ENCODE measurements at regions not wholly inside any gene's neighbourhood (a gene's known extent, or its start where the extent isn't known, plus 50 kb on each side); places are given as distances from the start of the nearest gene placed in this dataset.
A peak's percentile ranks its signal among the peaks of the same experiment; 100 is the strongest.
"Not testable (repeated sequence)": the region's sequence is repeated elsewhere in the genome, so short reads cannot be mapped to it uniquely, and the experiment has no call there.

GRCh38 chr3:144652573-144652972 is 681.0 kb downstream of the DIPK2A start:
- DNase-seq = no peak

- DNase-seq = no peak
Observed at GRCh38 chr3:144655423-144655822, 683.8 kb downstream of the DIPK2A start.

GRCh38 chr3:144660186-144660585 is 688.6 kb downstream of the DIPK2A start:
- DNase-seq = no peak

GRCh38 chr3:144662729-144663128 is 691.1 kb downstream of the DIPK2A start:
- DNase-seq = no peak

GRCh38 chr3:144663456-144664436 is 692.1 kb downstream of the DIPK2A start:
- DNase-seq = no peak

- no peak for DNase-seq
Observed at GRCh38 chr3:144665567-144666053, 694.0 kb downstream of the DIPK2A start.

GRCh38 chr3:144670571-144670970 is 698.9 kb downstream of the DIPK2A start:
- DNase-seq = no peak

- no peak for DNase-seq
Observed at GRCh38 chr3:144677103-144677502, 705.5 kb downstream of the DIPK2A start.

- DNase-seq = no peak
Observed at GRCh38 chr3:144683065-144683464, 711.4 kb downstream of the DIPK2A start.

GRCh38 chr3:144687862-144688261 is 716.2 kb downstream of the DIPK2A start:
- DNase-seq = no peak

GRCh38 chr3:144692488-144692887 is 720.9 kb downstream of the DIPK2A start:
- no peak for DNase-seq

- DNase-seq = peak in 1 of 2 experiments; percentile 24
Observed at GRCh38 chr3:144708437-144708836, 736.8 kb downstream of the DIPK2A start.

- no peak for DNase-seq
Observed at GRCh38 chr3:144737281-144737680, 765.7 kb downstream of the DIPK2A start.

GRCh38 chr3:144743225-144743668 is 771.6 kb downstream of the DIPK2A start:
- DNase-seq = no peak

GRCh38 chr3:144744473-144744872 is 772.9 kb downstream of the DIPK2A start:
- DNase-seq = no peak

- no peak for DNase-seq
Observed at GRCh38 chr3:144746631-144747030, 775.0 kb downstream of the DIPK2A start.

- DNase-seq = not testable (repeated sequence)
Observed at GRCh38 chr3:144749536-144750253, 778.1 kb downstream of the DIPK2A start.

GRCh38 chr3:144754076-144754783 is 782.6 kb downstream of the DIPK2A start:
- no peak for DNase-seq

GRCh38 chr3:144756704-144757440 is 785.2 kb downstream of the DIPK2A start:
- DNase-seq = no peak

- DNase-seq = no peak
Observed at GRCh38 chr3:144760831-144761230, 789.2 kb downstream of the DIPK2A start.

GRCh38 chr3:144762091-144762490 is 790.5 kb downstream of the DIPK2A start:
- DNase-seq = no peak

- no peak for DNase-seq
Observed at GRCh38 chr3:144763878-144764454, 792.3 kb downstream of the DIPK2A start.

Data from NCI-H1930 (cell line).